HT1080 (cell line): ENCODE measurements at regions not wholly inside any gene's neighbourhood (a gene's known extent, or its start where the extent isn't known, plus 50 kb on each side); places are given as distances from the start of the nearest gene placed in this dataset.
"Not testable (repeated sequence)": the region's sequence is repeated elsewhere in the genome, so short reads cannot be mapped to it uniquely, and the experiment has no call there.

Experiments used
- DNase-seq: peaks from one replicate; pipeline ENCODE4 v3.0.0-alpha.2; 2015; ENCODE audit warnings: low read depth

DNA sequence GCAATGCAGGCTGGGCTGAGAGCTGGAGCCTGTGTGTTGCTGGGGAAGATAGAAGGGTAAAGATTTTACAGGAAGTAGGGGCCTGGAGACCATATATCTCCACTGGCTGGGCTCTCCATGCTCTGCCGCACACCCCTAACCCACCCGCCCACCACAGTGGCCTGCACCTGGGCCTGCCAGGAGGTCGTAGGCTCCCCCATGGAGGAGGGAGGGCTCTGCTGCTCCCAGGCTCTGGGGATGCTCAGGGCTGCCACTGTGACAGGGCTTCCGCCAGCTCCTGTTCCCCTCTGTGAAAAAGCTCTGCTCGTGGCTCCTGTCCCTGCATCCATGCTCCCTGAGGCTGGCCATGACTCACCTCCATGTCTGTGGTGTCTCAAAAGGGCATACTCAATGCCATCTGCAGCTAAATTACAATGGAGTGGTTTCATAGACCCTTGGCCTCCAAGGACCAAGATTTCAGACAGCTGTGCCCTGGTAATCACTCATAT is 106.0 kb downstream of the CXCL12 start:
- no peak for DNase-seq

DNA sequence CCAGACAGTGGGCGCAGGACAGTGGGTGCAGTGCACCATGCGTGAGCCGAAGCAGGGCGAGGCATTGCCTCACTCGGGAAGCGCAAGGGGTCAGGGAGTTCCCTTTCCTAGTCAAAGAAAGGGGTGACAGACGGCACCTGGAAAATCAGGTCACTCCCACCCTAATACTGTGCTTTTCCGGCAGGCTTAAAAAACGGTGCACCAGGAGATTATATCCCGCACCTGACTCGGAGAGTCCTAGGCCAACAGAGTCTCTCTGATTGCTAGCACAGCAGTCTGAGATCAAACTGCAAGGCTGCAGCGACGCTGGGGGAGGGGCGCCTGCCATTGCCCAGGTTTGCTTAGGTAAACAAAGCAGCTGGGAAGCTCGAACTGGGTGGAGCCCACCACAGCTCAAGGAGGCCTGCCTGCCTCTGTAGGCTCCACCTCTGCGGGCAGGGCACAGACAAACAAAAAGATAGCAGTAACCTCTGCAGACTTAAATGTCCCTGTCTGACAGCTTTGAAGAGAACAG is 116.4 kb downstream of the CXCL12 start:
- not testable (repeated sequence) for DNase-seq

DNA sequence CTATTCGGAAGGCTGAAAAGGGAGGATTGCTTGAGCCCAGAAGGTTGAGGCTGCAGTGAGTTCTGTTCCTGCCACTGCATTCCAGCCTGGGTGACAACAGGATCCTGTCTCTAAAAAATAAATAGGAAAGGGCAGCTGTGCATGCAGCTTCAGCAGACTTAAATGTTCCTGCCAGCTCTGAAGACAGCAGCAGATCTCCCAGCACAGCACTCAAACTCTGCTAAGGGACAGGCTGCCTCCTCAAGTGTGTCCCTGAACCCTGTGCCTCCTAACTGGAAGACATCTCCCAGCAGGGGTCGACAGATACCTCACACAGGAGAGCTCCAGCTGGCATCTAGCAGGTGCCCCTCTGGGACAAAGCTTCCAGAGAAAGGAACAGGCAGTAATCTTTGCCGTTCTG is 117.9 kb downstream of the CXCL12 start:
- no peak for DNase-seq

DNA sequence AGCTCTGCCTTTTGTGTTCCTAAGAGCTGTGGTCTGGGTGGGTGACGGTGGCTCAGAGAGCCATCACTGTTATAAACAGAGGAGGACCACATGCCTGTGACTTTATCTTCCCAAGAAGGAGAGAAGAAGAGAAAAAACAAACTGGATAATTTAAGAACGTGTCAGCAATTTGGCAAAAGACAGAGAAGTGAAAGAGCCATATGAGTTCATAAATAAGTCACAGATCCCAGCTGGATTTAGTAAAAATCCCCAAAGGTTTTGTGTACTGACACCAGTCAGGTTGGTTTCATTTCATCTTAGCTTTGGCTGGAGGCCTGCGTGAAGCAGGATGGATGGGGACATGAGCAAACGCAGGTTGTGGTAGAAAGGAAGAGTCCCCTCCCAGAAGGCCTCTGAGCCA is 120.7 kb downstream of the CXCL12 start:
- DNase-seq, result no peak

DNA sequence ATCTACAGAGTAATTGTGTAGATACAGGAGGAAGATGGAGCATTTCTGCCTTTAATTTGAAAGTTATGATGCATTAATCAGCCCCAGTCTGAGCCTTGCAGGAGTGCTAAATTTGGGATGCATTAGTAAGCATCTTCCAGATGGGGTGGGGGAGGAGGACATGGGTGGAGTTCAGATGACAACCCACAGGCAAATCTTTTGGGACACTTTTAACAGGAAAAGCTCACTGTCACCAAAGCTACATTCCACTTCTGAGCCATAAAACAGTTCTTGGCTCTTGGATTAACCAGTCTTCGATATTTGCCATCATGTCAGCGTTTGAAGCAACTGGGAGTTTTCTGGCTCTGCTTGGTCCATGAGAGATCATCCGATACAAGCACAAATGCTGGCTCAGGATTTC is 121.1 kb downstream of the CXCL12 start:
- no peak for DNase-seq

DNA sequence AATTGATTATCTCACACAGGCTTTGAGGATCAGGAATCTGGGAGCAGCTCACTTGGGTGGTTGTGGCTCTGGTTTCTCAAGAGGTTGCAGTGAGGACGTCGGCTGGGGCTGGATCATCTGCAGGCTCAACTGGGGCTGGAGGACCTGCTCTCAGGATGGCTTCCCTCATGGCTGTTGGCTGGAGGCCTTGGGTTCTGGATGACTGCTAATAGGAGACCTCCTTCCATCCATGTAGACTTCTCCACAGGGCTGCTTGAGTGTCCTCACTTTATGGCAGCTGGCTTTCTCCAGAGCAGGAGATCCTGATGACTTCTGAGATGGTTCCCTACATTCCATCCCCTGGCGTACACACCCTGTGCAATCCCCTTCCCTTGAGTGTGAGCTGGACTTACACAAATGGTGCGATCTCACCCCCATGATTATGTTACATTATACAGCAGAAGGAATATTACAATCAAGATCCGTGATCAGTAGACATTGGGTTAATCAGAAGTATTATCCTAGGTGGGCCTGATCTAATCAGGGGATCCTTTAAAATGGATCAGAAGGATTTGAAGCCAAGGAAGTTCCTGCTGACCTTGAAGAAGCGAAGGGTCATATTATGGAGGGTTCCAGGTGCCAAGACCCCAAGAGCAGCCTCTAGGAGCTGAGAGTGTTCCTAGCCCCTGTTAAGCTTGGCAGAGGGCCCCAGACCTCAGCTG is 122.2 kb downstream of the CXCL12 start:
- DNase-seq, result no peak

DNA sequence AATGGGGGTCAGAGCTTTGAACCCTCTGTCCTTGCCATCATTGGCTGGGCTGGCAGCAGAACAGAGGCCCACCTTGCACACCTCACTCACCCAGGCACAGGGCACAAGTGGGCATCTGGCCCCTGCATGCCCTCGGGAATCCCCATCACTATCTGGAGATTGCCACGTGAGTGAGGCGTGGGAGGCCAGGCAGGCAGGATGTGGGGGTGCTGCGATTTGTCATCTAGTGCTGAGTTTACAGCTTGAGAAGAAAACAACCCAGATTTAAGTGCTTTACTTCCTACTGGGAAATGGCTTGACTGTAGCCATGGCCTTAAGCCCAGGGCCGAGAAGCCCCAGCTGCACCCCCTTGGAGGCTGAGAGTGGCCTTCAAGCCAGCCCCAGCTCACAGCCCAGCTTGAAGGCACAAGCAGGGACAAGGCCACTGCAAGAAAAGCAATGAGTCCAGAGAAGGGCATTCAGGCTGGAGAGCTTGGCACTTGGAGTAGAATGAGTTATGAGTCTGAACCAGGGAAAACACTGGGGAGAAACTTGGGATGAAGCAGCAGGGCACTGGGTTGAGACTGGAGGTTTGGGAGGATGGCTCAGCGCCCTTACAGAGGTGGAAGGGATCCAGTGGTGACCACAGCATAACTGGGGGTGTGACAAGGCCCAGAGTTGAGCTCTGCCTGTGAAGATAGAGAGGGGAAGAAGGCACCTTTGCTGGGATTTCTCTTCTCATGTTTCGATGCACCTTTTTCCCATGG is 123.0 kb downstream of the CXCL12 start:
- DNase-seq, result peak; percentile 6

DNA sequence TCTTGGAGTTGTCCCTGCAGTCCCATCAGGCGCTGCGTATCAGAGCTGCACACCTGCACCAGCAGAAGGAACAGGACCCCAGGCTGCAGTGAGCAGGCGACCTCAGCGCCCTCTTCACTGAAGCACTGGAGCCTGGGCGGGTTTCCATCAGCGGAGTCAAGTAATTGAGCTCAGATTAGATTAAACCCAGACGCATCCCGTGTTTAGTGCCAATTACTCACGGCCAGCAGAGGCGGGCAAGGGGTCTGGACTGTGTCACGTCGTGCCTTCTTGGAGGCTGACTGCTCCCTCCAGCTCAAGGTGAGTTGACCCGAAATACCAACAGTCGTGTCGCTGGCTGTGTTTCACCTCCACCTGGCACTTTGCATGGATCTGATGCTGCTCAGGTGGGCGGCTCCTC is 123.6 kb downstream of the CXCL12 start:
- no peak for DNase-seq

DNA sequence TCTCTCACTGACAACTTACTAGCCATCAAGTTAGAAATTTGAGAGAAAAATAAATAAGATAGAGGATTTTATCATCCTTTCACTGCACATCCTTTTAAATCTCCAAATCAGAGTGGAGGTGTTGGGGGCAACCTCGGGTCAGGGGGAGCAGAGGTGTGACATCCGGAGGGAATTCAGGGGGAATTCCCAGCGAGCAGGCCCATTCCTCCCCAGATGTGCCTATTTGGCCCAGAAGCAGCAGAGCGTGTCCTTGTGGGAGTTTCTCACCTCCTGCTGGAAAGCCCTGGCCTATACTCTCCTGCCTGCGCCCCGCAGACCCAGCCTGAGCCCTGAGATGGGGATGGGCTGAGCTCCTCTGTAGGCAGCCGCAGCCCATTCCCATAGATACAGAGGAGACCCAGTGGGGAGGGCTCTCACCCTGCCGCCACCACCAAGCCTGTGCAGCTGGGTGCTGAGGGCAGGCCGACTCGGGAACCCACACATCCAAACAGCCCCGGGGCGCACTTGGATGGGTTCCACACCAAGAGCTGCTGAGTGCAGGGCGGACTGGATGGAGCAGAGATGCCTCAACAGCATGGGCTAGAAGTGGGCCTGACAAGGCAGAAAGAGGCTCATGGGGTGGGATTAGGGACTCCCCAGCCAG is 124.5 kb downstream of the CXCL12 start:
- no peak for DNase-seq

DNA sequence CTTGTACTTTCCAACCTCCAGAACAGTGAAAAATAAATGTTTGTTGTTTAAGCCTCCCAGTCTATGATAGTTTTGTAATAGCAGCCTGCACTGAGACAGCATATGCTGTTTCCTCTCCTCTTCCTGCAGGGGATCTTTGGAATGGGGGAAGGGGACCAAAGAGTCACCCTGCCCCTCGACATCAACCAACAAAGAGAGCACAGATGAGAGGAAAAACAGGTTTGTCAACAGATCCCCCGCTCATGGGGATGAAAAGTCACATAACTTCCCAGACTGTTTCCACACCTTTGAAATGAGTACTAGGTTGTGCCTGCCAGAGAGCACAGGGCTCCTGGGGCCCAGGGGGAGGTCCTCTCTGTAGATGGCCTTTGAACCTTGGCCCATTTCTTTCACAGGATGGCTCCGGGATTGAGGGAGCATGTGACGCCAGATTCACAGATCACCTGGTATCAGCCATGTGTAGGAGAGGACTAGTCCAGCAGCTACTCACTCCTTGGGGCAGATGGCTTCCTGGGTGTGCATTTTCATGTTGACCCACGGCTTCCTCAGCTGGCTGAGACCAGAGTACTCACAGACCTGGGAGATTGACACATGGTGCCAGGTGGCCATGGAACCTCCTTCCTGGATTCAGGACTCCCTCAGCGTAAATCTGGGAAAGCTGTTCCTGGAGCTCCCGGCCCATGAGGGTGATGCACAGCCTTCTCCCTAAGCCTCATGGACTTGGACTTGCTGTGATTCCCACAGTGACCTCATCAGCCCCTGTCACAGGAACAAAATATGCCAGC is 125.6 kb downstream of the CXCL12 start:
- no peak for DNase-seq

DNA sequence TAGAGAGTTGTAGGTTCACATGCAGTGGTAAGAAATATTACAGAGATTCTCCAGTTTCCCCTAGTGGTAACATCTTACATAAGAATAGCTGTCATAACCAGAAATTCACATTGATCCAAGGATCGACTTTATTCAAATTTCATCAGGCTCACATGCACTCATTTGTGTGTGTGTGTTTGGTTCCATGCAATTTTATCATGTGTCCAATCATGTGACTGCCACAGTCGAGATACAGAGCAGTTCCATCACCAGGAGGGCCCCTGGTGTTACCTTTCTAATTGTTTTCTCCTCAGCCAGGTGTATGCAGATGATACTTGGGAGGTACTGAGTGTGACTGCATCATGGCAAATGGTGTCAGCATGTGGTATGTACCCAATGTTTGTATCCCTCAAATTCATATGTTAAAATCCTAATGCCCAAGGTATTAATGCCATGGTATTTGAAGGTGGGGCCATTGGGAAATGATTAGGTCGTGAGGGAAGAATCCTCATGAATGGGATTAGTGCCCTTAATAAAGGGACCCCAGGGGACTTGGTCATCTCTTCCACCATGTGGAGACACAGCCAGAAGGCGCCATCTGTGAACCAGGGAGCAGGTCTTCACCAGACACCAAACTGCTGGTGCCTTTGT is 126.3 kb downstream of the CXCL12 start:
- DNase-seq, result no peak

DNA sequence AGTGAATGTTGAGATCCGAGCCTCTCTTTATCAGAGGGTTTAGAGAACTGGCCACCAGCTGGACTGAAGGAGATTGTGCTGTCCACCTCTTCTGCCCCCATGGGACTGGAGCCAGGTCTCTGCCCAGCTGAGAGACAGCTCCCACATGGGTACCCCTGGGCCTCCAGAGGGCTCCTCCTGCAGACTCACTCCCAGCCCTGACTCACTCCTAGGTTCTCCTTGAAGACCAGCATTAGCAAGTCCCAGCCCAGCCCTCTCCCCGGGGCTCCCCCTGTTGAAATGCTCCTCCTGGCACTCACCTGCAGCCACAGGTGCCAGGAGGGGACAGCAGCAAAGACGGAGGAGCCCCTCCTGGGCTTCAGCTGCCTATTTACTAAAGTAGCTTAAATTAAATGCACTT is 126.9 kb downstream of the CXCL12 start:
- no peak for DNase-seq

DNA sequence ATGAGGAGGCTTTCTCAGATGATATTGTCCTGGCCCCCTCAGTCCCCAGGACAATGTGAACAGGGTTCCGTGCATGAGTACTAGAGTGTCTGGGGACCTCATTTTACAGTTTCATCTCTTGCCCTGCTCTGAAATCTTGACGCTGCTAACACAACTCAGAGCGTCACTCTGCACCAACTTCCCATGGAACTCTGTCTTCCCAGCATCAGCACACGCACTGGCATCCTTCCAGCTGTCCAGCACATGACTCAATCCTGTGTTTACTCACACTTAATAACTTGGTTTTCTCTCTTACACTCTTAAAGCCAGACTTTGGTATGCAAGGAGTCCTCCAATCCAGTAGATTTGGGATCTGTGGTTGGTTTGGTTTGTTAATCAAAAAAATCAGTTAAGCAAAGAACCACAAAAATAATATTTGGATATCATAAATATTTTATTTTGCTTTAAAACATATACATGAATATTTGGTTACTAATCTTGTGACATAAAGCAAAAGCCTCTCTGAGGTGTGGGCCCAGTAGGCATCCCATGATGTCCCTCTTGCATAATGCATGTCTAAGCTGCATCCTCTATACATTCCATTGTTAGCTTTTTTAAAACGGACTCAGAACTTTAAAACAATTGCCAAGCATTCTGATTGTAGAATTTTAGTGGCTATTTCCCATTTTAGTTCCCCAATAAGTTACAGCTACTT is 131.0 kb downstream of the CXCL12 start:
- DNase-seq, result peak; percentile 3

DNA sequence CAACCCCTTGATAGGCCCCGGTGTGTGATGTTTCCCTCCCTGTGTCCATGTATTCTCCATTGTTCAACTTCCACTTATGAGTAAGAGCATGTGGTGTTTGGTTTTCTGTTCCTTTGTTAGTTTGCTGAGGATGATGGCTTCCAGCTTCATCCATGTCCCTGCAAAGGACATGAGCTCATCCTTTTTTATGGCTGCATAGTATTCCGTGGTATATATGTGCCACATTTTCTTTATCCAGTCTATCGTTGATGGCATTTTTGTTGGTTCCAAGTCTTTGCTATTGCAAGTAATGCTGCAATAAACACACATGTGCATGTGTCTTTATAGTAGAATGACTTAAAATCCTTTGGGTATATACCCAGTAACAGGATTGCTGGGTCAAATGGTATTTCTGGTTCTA is 132.3 kb downstream of the CXCL12 start:
- DNase-seq, result not testable (repeated sequence)

DNA sequence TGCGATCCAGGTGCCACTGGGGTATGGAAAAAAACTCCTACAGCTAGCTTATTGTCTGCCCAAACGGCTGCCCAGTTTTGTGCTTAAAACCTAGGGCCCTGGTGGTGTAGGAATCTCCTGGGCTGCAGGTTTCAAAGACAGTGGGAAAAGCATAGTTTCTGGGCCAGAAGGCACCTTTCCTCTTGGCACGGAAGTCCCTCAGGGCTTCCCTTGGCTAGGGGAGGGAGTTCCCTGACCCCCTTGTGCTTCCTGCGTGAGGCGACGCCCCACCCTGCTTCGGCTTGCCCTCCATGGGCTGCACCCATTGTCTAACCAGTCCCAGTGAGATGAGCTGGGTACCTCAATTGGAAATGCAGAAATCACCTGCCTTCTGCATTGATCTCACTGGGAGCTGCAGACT is 135.0 kb downstream of the CXCL12 start:
- DNase-seq, result not testable (repeated sequence)

DNA sequence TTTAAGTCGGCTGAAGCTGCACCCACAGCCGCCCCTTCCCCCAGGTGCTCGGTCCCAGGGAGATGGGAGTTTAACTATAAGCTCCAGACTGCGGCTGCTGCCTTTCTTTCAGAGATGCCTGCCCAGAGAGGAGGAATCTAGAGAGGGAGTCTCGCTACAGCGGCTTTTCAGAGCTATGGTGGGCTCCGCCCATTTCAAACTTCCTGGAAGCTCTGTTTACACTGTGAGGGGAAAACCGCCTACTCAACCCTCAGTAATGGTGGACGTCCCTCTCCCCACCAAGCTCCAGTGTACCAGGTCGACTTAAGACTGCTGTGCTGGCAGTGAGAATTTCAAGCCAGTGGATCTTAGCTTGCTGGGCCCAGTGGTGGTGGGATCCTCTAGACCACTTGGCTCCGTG is 135.4 kb downstream of the CXCL12 start:
- no peak for DNase-seq

DNA sequence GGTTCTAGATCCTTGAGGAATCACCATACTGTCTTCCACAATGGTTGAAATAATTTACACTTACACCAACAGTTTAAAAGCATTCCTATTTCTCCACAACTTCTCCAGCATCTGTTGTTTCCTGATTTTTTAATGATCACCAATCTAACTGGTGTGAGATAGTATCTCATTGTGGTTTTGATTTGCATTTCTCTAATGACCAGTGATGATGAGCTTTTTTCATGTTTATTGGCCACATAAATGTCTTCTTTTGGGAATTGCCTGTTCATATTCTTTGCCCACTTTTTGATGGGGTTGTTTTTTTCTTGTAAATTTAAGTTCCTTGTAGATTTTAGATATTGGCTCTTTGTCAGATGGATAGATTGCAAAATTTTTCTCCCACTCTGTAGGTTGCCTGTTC is 138.2 kb downstream of the CXCL12 start:
- DNase-seq, result not testable (repeated sequence)

DNA sequence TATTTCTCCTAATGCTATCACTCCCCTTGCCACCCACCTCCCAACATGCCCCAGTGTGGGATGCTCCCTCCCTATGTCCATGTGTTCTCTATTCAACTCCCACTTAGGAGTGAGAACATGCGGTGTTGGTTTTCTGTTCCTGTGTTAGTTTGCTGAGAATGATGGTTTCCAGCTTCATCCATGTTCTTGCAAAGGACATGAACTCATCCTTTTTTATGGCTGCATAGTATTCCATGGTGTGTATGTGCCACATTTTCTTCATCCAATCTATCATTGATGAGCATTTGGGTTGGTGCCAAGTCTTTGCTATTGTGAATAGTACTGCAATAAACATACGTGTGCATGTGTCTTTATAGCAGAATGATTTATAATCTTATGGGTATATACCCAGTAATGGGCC is 138.6 kb downstream of the CXCL12 start:
- DNase-seq, result not testable (repeated sequence)

DNA sequence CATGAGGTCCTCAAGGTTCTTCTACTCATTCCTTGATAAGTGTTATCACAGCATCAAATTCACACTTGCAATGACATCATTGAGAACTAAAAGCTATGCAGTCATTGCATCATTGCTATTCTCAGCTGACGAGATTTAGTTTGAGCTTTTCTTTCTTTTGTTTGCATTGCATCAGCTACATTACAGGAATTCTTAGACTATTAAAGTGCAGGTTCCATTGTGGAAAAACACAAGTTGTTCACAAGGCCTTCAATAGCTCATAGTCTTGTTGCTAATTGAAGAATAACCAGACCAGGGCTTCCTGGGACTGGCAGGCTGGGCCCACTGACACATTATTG is 139.3 kb downstream of the CXCL12 start:
- DNase-seq, result no peak
